Astrocyte of the spinal cord (primary cell): ENCODE measurements at regions not wholly inside any gene's neighbourhood (a gene's known extent, or its start where the extent isn't known, plus 50 kb on each side); places are given as distances from the start of the nearest gene placed in this dataset.
"Not testable (repeated sequence)": the region's sequence is repeated elsewhere in the genome, so short reads cannot be mapped to it uniquely, and the experiment has no call there.

Experiments used
- DNase-seq: peaks from one replicate; pipeline ENCODE4 v3.0.0; 2011; ENCODE audit warnings: low read depth, low spot score
- H3K4me3 ChIP-seq: 2 replicates; pipeline ENCODE4 v1.5.1; 2011; ENCODE audit warnings: low read depth, mild to moderate bottlenecking, low read length, moderate library complexity
- CTCF ChIP-seq: IDR thresholded peaks from 2 replicates; pipeline ENCODE4 v1.5.1; 2012; ENCODE audit warnings: low read depth, mild to moderate bottlenecking, low read length, inconsistent platforms
- in situ Hi-C: cut with HindIII; loops from 2 replicates; pipeline ENCODE4 v1.10.0; 2017; ENCODE audit warnings: low sequenced_read_pairs

GRCh38 chr2:167572883-167573619, 674.3 kb downstream of the STK39 start:
- no peak for TF ChIP-seq CTCF
- in situ Hi-C loops: no loop called here
- no peak for DNase-seq
- H3K4me3 ChIP-seq: no peak overlapping the region

GRCh38 chr2:167570370-167570769, 677.0 kb downstream of the STK39 start:
- no peak overlapping the region for H3K4me3 ChIP-seq
- in situ Hi-C loops: no loop called here
- no peak for TF ChIP-seq CTCF
- DNase-seq: no peak

GRCh38 chr2:167563885-167564619, 675.8 kb downstream of the XIRP2 start:
- H3K4me3 ChIP-seq, in situ Hi-C loops, DNase-seq: not testable (repeated sequence)

GRCh38 chr2:167558272-167558991, 670.2 kb downstream of the XIRP2 start:
- in situ Hi-C loops, DNase-seq, H3K4me3 ChIP-seq: not testable (repeated sequence)

- H3K4me3 ChIP-seq: no peak overlapping the region
- no peak for TF ChIP-seq CTCF
- no peak for DNase-seq
- in situ Hi-C loops: no loop called here
These were observed 666.9 kb downstream of the XIRP2 start for GRCh38 chr2:167555098-167555720.

- no peak overlapping the region for H3K4me3 ChIP-seq
- DNase-seq: no peak
- in situ Hi-C loops: no loop called here
- no peak for TF ChIP-seq CTCF
These were observed 665.4 kb downstream of the XIRP2 start for GRCh38 chr2:167553635-167554034.

GRCh38 chr2:167551416-167551815, 663.1 kb downstream of the XIRP2 start:
- no peak for DNase-seq
- no peak overlapping the region for H3K4me3 ChIP-seq
- TF ChIP-seq CTCF: no peak
- in situ Hi-C loops: no loop called here
